ENCODE measurements at regions not wholly inside any gene's neighbourhood (a gene's known extent, or its start where the extent isn't known, plus 50 kb on each side); places are given as distances from the start of the nearest gene placed in this dataset.
"Not testable (repeated sequence)": the region's sequence is repeated elsewhere in the genome, so short reads cannot be mapped to it uniquely, and the experiment has no call there.

DNA sequence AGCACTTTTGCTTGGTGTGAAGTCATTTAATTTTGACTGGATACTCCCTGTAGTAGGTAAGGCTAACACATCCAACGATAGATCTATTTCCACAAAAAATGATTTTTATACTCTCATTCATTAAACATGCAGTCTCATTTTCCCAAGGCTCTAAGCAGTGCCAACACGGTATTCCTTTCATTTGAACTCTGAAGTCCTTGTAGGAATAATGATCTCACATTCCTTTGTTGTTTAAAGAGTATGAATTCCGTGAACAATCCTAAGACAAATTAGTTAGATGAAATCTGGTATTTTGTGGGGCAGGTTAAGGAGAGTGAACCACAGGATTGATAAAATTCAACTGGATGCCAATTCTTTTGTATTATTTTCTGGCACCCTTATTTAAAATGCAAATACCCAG, 66.6 kb downstream of the LACC1 start:
- DNase-seq (ENCODE audit: low spot score): no peak

DNA sequence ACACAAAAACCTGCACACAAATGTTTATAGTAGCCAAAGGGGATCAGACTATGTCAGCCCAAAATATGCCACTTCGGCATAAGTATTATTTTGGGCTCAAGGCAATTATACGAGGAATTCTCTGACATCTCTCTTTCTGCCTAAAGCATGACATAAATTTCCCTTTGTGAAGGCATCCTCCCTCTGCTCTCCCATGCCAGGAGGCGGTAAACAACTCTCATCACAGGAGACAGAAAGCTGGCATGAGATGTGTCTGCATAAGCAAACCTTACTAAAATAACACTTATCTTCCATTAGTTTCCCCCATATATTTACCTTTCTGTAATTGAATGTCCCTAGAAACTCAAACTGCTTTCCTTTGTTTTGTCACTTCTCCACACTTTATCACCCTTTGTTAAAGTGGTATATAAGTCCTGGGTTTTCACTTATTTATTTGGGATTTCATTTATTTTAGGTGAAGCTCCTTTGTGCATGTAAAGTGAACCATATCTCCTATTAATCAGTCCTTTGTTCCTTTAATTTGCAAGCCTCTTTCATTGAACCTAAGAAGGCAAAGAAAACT, 68.3 kb downstream of the LACC1 start:
- no peak for DNase-seq (ENCODE audit: low spot score)

DNA sequence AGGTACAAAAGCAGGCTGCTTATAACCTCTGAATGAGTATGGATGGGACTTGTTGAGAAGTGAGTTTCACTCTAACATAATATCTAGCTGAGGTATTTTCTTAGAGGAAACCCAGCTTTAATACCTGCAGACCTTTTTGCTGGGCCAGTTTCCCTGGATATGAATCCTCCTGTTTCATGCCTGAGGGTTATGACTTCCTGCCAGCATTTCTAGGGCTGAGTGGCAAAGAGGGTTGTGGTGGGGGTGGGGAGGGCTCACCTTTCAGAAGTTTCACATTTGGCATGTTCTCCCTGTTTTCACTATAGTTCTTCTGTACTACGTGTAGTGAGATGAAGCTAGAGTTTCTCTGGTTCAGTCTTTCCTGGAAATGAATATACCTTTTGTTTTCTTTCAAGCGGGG, 73.7 kb downstream of the LACC1 start:
- DNase-seq (ENCODE audit: low spot score): no peak

DNA sequence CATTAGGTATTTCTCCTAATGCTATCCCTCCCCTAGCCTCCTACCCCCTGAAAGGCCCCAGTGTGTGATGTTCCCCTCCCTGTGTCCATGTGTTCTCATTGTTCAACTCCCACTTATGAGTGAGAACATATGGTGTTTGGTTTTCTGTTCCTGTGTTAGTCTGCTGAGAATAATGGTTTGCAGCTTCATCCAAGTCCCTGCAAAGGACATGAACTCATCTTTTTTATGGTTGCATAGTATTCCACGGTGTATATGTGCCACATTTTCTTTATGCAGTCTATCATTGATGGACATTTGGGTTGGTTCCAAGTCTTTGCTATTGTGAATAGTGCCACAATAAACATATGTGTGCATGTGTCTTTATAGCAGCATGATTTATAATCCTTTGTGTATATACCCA, 77.3 kb downstream of the LACC1 start:
- not testable (repeated sequence) for DNase-seq (ENCODE audit: low spot score)

DNA sequence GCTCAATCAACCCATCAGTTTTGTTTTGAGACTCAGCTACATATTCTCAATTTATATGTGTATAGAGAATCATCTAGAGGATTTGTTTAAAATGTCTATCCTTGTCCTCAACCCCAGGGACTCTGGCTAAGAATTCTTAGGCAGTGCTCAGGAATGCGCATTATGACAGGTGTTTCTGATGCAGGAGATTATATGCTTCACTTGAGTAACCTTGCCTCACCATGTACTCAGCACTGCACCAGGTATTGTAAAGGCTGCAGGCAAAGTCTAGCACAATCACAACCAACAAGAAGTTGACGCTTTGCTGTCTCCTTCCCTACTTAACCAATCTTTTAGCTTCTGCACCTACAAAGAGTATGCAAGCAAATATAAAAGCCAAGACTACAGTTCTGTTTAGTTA, 79.6 kb downstream of the LACC1 start:
- DNase-seq (ENCODE audit: low spot score): no peak

DNA sequence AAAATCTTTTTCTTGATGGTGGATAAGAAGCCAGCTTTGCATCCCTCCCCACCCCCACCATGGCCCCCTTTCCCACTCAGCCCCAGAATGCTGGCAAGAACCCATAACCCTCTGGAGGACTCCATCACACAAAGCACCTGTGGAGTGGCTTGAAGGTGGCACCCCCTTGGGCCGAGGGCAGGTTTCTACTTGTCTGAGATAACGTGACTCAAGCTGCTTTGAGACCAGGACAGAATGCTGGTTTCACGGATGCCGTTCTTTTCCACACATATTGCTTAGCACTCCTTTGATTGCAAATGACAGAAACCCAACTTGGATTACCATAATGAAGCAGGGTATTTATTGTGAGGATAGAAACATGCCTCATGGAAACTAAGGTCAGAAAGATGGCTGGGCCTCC, 82.2 kb downstream of the LACC1 start:
- DNase-seq (ENCODE audit: low spot score): no peak

DNA sequence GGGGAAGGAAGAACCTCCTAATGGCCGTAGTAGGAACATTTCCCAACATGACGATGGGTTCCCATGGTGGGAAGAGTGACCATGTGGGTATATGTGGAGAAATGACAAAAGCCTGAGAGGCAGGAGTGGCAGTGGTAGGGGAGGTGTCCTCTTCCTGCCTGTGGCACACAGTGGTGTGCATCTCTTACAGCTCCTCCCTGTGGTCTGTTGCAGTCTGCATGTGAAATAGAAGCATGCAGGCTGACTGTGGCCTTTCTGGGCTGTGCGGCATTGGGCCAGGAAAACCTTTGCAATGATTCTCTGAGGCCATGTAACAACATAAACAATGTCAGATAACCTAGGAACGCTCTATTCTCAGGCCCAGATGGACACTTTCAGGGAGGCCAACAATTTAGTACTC, 84.0 kb downstream of the LACC1 start:
- no peak for DNase-seq (ENCODE audit: low spot score)

DNA sequence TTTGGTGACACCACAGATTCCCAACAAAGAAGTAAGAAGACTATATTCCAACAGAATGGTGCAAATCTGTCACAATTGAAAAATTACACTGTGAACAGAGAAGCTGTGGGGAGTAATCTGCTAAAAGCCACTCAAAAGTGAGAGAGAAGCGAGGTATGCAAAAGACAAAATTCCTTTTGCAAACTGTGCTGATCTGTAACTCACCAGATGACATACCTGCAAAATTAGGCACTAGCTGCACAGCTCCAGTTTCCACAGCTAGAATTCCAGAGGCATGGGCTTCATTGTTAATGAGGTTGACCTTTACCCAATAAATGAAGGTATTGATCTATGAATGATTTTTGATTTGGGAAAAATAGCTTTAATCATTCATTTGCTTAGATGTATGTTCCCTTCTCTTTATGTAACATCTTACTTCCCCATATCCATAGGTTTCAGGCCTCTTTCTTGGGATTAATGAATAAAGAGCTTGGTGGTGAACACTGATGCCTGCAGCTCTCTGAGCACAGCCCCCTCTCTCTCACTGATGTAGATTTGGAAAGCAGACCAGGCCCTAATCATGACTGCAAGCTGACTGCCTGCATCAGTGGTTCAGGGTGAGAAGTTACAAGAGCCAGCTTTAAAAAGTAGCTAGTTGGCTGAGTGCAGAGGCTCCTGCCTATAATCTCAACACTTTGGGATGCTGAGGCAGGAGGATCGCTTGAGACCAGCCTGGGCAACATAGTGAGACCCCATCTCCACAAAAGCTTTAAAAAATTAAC, 85.2 kb downstream of the LACC1 start:
- no peak for DNase-seq (ENCODE audit: low spot score)

DNA sequence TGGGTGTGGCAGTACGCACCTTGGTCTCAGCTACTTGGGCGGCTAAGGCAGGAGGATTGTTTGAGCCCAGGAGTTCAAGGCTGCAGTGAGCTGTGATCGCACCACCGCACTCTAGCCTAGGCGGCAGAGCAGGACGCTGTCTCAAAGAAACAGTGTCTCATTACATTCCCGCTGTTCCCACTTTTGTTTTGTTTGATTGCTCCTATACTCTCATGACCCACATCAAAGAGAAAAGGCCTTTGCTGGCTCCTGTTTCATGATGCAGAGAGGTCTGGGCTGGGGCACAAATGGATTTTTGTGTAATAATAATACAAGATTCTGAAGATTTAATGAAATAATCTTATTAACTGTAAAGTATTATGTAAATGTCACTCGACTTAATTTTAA, 85.7 kb downstream of the LACC1 start:
- DNase-seq (ENCODE audit: low spot score): no peak

DNA sequence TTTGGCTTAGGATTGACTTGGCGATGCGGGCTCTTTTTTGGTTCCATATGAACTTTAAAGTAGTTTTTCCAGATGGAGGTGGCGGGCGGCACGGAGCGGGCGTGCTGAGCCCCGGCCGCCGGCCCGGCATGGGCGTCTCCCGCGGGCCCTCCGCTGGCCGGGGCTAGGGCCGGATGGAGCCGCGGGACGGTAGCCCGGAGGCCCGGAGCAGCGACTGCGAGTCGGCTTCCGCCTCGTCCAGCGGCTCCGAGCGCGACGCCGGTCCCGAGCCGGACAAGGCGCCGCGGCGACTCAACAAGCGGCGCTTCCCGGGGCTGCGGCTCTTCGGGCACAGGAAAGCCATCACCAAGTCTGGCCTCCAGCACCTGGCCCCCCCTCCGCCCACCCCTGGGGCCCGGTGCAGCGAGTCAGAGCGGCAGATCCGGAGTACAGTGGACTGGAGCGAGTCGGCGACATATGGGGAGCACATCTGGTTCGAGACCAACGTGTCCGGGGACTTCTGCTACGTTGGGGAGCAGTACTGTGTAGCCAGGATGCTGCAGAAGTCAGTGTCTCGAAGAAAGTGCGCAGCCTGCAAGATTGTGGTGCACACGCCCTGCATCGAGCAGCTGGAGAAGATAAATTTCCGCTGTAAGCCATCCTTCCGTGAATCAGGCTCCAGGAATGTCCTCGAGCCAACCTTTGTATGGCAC, 88.7 kb downstream of the LACC1 start:
- not testable (repeated sequence) for DNase-seq (ENCODE audit: low spot score)

DNA sequence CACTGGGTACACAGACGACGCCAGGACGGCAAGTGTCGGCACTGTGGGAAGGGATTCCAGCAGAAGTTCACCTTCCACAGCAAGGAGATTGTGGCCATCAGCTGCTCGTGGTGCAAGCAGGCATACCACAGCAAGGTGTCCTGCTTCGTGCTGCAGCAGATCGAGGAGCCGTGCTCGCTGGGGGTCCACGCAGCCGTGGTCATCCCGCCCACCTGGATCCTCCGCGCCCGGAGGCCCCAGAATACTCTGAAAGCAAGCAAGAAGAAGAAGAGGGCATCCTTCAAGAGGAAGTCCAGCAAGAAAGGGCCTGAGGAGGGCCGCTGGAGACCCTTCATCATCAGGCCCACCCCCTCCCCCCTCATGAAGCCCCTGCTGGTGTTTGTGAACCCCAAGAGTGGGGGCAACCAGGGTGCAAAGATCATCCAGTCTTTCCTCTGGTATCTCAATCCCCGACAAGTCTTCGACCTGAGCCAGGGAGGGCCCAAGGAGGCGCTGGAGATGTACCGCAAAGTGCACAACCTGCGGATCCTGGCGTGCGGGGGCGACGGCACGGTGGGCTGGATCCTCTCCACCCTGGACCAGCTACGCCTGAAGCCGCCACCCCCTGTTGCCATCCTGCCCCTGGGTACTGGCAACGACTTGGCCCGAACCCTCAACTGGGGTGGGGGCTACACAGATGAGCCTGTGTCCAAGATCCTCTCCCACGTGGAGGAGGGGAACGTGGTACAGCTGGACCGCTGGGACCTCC, 89.4 kb downstream of the LACC1 start:
- DNase-seq (ENCODE audit: low spot score): not testable (repeated sequence)

DNA sequence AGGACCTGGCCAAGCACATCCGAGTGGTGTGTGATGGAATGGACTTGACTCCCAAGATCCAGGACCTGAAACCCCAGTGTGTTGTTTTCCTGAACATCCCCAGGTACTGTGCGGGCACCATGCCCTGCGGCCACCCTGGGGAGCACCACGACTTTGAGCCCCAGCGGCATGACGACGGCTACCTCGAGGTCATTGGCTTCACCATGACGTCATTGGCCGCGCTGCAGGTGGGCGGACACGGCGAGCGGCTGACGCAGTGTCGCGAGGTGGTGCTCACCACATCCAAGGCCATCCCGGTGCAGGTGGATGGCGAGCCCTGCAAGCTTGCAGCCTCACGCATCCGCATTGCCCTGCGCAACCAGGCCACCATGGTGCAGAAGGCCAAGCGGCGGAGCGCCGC, 90.2 kb downstream of the LACC1 start:
- DNase-seq (ENCODE audit: low spot score): not testable (repeated sequence)

DNA sequence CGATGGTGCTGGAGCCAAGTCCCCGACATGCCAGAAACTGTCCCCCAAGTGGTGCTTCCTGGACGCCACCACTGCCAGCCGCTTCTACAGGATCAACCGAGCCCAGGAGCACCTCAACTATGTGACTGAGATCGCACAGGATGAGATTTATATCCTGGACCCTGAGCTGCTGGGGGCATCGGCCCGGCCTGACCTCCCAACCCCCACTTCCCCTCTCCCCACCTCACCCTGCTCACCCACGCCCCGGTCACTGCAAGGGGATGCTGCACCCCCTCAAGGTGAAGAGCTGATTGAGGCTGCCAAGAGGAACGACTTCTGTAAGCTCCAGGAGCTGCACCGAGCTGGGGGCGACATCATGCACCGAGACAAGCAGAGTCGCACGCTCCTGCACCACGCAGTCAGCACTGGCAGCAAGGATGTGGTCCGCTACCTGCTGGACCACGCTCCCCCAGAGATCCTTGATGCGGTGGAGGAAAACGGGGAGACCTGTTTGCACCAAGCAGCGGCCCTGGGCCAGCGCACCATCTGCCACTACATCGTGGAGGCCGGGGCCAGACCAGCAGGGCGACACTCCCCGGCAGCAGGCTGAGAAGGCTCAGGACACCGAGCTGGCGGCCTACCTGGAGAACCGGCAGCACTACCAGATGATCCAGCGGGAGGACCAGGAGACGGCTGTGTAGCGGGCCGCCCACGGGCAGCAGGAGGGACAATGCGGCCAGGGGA, 91.0 kb downstream of the LACC1 start:
- DNase-seq (ENCODE audit: low spot score): not testable (repeated sequence)

DNA sequence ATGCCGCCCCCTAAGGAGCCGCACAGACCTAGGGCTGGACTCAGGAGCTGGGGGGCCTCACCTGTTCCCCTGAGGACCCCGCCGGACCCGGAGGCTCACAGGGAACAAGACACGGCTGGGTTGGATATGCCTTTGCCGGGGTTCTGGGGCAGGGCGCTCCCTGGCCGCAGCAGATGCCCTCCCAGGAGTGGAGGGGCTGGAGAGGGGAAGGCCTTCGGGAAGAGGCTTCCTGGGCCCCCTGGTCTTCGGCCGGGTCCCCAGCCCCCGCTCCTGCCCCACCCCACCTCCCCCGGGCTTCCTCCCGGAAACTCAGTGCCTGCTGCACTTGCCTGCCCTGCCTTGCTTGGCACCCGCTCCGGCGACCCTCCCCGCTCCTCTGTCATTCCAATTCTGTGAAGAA, 91.6 kb downstream of the LACC1 start:
- not testable (repeated sequence) for DNase-seq (ENCODE audit: low spot score)

DNA sequence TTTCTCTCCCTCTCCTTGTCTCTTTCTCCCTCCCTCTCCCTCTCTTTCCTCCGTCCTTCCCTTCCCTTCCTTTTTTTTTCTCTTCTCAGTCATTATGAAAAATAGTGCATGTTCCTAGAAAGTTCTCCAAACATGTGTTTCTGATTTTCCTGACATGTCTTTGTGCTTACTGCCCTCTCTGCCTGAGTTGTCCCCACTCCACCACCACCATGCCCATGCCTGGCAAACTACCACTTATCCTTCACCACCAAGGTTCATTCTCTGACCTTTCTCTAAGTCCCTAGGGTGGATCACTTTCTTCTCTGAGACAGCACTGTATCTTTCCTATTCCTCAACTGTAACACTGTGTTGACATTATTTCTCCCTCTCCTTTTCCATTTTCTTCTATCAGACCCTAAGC, 98.2 kb downstream of the LACC1 start:
- DNase-seq (ENCODE audit: low spot score): no peak

DNA sequence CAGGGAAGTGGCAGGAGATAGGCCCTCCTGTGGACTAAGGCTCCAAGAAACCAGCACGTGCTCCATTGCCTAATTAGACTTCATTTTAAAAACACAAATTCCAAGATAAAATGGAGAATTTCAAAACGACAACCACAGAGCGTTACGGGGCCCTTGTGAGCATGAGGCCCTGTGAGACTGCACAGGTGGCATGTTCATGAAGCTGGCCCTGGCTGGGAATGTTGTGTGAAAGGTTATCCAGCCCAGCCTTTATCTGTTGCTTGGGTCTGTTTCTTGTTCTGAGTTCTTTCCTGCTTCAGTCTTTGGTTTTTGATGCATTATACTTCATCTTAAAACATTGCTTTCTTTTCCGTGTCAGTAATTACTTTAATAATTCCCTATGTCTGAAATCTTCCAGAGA, 99.0 kb downstream of the LACC1 start:
- DNase-seq (ENCODE audit: low spot score): no peak

DNA sequence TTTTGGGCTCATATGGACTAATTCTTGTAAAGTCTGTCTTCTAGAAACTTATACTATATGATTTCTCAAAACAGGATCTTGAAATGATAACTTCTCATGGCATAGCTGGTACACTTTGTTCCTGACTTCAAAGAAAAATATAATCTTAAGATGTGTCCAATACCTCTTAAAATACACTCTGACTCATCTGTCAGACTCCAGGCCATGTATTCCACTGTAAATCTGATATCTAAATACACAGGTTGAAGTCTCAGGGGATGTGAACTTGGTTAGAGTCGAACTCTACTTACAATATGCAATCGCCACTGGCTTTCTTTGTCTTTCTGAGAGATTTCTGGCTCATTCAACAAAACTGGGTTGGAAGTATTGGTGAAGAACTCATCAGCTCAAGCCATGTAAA, 99.8 kb downstream of the LACC1 start:
- DNase-seq (ENCODE audit: low spot score): no peak

DNA sequence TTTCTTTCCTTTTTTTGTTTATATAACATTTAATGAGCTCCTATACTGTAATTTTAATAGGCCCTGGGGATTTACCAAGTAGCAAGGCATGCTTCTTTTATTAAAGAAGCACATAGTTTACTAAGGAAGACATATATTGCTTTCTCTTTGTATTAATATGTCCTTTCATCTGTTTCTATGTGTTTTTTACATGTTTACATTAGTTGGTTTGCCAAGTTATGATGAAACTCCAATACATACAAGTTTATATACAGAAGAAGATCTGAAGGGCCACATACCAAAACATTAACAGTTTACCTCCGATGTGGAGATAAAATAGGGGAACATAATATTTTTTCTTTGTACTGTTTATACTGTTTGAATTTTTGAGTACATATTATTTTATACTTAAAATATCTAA, 100.9 kb downstream of the LACC1 start:
- DNase-seq (ENCODE audit: low spot score): no peak

DNA sequence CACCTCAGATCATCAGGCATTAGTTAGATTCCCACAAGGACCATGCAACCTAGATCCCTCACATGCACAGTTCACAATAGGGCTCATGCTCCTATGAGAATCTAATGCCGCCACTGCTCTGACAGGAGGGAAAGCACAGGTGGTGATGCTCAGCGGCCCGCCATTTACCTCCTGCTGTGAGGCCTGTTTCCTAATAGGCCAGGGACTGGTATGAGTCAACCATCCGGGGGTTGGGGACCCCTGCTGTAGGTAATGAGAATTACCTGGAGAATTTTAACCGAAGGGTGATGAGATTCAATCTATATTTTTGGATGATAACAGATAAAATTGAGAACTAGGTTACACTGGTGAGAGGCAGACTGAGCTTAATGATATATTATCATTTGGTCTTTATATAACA, 101.4 kb downstream of the LACC1 start:
- DNase-seq (ENCODE audit: low spot score): no peak

DNA sequence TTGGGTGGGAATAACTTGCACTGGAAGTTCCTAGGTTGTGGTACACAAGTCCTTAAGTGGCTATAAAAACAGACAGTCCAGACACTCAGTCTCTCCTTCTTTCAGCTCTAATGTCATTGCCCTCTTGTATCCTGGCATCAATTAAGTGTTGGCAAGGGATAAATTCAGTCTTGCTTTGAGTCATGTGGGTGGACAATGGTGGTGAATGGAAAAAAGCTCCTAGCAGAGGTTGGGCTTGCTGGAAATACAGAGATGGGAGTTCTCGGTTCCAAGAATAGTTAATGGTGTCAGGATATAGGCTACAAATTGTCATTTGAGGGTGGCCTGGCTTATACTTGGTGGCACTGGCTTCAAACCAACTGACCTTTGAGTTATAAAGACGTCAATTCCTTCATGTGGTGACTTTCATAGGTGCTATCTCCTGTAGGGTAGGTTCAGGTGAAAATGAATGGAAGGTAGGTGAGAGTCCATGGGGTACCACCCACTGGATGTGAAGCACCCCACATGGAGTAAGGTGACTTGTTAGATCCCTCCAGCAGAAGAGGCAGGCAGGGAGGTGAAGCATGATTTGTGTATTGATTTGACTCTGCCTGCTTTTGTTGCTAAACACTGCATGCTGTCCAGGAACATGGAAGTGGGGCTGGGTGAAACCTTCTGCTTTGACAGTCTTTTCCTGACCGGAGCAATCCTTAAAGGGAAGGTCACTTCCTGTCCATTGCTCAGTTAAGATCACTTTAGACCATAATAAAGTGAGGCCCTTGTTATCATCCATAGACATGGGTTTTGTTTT, 102.0 kb downstream of the LACC1 start:
- DNase-seq (ENCODE audit: low spot score): no peak

DNA sequence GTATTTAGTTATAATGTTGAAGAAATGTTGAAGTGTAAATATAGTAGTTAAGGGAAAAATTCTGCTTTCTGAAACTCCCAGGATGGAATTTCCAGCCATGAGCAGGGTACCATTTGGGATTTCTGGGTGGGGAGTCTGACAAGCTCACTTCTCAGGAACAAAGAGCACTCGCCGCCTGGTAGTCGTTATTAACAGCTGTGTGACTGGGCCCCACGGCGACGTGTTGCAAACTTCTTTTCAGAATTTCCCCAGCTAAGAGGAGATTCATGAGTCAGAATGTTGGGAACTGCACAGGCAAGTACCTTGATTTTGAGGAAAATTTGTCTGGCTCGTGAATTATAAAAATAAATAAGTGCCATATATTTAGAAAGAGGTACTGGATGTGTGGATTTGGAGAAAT, 103.7 kb downstream of the LACC1 start:
- DNase-seq (ENCODE audit: low spot score): no peak
